B cell (primary cell): ENCODE measurements at regions not wholly inside any gene's neighbourhood (a gene's known extent, or its start where the extent isn't known, plus 50 kb on each side); places are given as distances from the start of the nearest gene placed in this dataset.

Source experiments
- ATAC-seq: fragments of 200-7000 bp; cut with Tn5 transposase; one replicate; pipeline ENCODE4 v1.10.0; 2021; ENCODE audit warnings: low read depth, mild to moderate bottlenecking, moderate number of reproducible peaks, moderate library complexity
- CTCF ChIA-PET: fragments of 350-600 bp; sonication (Branson Sonifier 250); formaldehyde crosslinking; loops from one replicate; lab custom pipeline; 2021; ENCODE audit warnings: antibody characterized with exemption, inconsistent platforms; lab: Charles Lee
- POLR2A ChIA-PET: fragments of 350-600 bp; sonication (Branson Sonifier 250); formaldehyde crosslinking; loops from one replicate; lab custom pipeline; 2021; ENCODE audit warnings: antibody characterized with exemption; lab: Charles Lee
- DNase-seq: peaks from one replicate; pipeline ENCODE4 v3.0.0; 2013
- H2AFZ ChIP-seq: 2 replicates; pipeline ENCODE4 v1.6.1; 2012; ENCODE audit warnings: mild to moderate bottlenecking, low read depth, low read length; ENCODE audit not compliant: insufficient read depth, poor library complexity, severe bottlenecking
- H3K27ac ChIP-seq, 2 donors: 1 replicate in 1 of 2; 2 replicates in 1 of 2; pipeline ENCODE4 v1.5.1; 2012 to 2013; ENCODE audit warnings: low read length in 2 of 2, mild to moderate bottlenecking in 2 of 2, moderate library complexity in 1 of 2
- H3K27me3 ChIP-seq, 4 experiments: fragments of 200-600 bp in 1 of 4; sonication (generic) in 1 of 4; replicated peaks in 1 of 4; 1 replicate in 2 of 4; 2 replicates in 2 of 4; pipeline versions ENCODE4 v1.6.1 to v1.7.0; 2013 to 2016; ENCODE audit warnings: low read length in 3 of 4, mild to moderate bottlenecking in 2 of 4, mixed read lengths in 1 of 4, moderate library complexity in 1 of 4; ENCODE audit not compliant: insufficient read depth in 4 of 4, control insufficient read depth in 3 of 4; ENCODE audit errors: control extremely low read depth in 1 of 4
- H3K36me3 ChIP-seq, 2 experiments: replicated peaks in 1 of 2; 1 replicate in 1 of 2; 2 replicates in 1 of 2; pipeline versions ENCODE4 v1.6.1 to v1.7.1; 2013; ENCODE audit warnings: low read length in 1 of 2; ENCODE audit not compliant: insufficient read depth in 2 of 2, control insufficient read depth in 1 of 2; ENCODE audit errors: control extremely low read depth in 1 of 2, extremely low read depth in 1 of 2
- H3K4me1 ChIP-seq, 2 donors: fragments of 200-600 bp in 1 of 2; sonication (generic) in 1 of 2; 1 replicate in 1 of 2; 2 replicates in 1 of 2; pipeline versions ENCODE4 v1.5.1 to v1.6.1; 2013 to 2017; ENCODE audit warnings: low read length in 2 of 2; ENCODE audit not compliant: control insufficient read depth in 2 of 2, insufficient read depth in 2 of 2
- H3K4me2 ChIP-seq: replicated peaks from 2 replicates; pipeline ENCODE3; 2012; ENCODE audit warnings: mild to moderate bottlenecking, low read depth, low read length; ENCODE audit not compliant: poor library complexity, severe bottlenecking
- H3K4me3 ChIP-seq, 5 experiments: fragments of 200-600 bp in 1 of 5; sonication (generic) in 1 of 5; 1 replicate in 3 of 5; 2 replicates in 2 of 5; pipeline versions ENCODE4 v1.5.1 to v1.7.0; 2011 to 2016; ENCODE audit warnings: low read length in 4 of 5, mild to moderate bottlenecking in 4 of 5, low read depth in 2 of 5, control low read depth in 1 of 5, moderate library complexity in 1 of 5; ENCODE audit not compliant: insufficient read depth in 1 of 5; ENCODE audit errors: control extremely low read depth in 1 of 5, extremely low read depth in 1 of 5
- H3K79me2 ChIP-seq: fragments of 200-600 bp; sonication (generic); one replicate; pipeline ENCODE4 v1.6.0; 2016; ENCODE audit warnings: low read length; ENCODE audit not compliant: control insufficient read depth, insufficient read depth
- H3K9ac ChIP-seq: fragments of 200-600 bp; sonication (generic); 2 replicates; pipeline ENCODE4 v1.6.1; 2017; ENCODE audit warnings: mild to moderate bottlenecking, low read length, moderate library complexity
- H3K9me3 ChIP-seq, 3 donors: one replicate each; pipeline versions ENCODE4 v1.6.1 to v1.7.1; 2013; ENCODE audit warnings: low read length in 2 of 3; ENCODE audit not compliant: control insufficient read depth in 2 of 3, insufficient read depth in 1 of 3; ENCODE audit errors: control extremely low read depth in 1 of 3
- H4K20me1 ChIP-seq: 2 replicates; pipeline ENCODE4 v1.6.0; 2012; ENCODE audit warnings: mild to moderate bottlenecking, low read length; ENCODE audit not compliant: insufficient read depth, control insufficient read depth, poor library complexity, severe bottlenecking
- H3K27ac Mint-ChIP-seq: one replicate; pipeline ENCODE4 v1.8.0; 2021; ENCODE audit warnings: mixed read lengths
- H3K27me3 Mint-ChIP-seq: one replicate; pipeline ENCODE4 v1.8.0; 2021; ENCODE audit warnings: mixed read lengths
- H3K4me1 Mint-ChIP-seq: one replicate; pipeline ENCODE4 v1.8.0; 2021; ENCODE audit warnings: mixed read lengths
- H3K4me3 Mint-ChIP-seq: one replicate; pipeline ENCODE4 v1.8.0; 2021; ENCODE audit warnings: mixed read lengths
- H3K9me3 Mint-ChIP-seq: one replicate; pipeline ENCODE4 v1.8.0; 2022; ENCODE audit warnings: mixed read lengths; ENCODE audit not compliant: insufficient read depth
- EZH2 ChIP-seq: IDR thresholded peaks from 2 replicates; pipeline ENCODE4 v1.6.1; 2012; ENCODE audit warnings: borderline replicate concordance, low read depth, mild to moderate bottlenecking, moderate library complexity, low read length; ENCODE audit not compliant: insufficient read depth, poor library complexity, severe bottlenecking
- WGBS: methylation state at CpG from one replicate; pipeline ENCODE4 v1.1.5; 2013; ENCODE audit warnings: missing lambda C conversion rate; ENCODE audit not compliant: insufficient coverage; 5-methylcytosine and 5-hydroxymethylcytosine counted together
- intact Hi-C: fragments of 100-400 bp; cut with micrococcal nuclease; formaldehyde crosslinking; loops from one replicate; pipeline ENCODE4 v1.10.0; 2022
- TF ChIP-seq, protein P1 (sequence below): fragments of 200-600 bp; IDR thresholded peaks from one replicate; pipeline ENCODE4 v1.8.0; 2022; ENCODE audit warnings: antibody characterized with exemption, mild to moderate bottlenecking

DNA sequence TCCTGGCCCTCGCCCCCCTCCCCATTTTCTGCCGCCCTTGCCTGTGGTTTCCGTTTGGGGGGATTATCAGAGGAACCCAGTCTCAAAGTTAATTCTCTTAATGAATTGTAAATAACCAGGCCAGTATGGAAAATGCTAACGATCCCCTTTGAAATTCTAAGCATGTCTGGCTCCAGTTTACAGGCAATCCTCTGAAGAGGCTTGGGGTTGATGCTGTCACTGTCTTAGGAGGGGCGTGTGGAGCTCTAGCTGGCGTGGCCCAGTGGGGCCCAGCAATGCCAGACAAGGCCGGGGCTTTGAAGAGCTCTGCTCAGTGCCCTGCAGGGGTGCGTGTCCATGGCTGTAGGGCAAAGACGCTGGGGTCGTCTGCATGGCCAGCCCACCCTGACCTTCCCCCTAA, 164.6 kb downstream of the CYLD start:
- no peaks in the 10 kb centered on the region for H3K4me1 Mint-ChIP-seq

DNA sequence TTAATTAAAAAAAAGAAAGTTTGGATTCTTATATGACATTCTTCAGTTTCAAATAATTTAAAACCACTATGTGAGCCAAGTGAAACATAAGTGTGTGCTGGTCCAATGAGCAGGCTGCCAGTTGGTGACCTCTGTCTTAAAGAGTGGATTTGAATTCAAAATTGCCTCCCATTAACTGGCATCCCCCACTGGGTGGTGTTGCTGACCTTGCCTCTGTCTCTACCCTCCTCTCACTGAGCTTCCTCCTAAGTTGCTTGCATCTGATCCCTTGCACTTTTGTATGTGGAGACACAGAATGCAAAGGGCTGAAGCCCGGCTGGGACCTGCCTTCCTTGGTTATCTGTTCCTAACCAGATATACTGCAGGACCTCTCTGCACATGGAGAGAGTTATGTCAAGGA, 160.6 kb downstream of the CYLD start:
- no peaks in the 10 kb centered on the region for H3K4me1 ChIP-seq
- H3K27me3 ChIP-seq: no peaks in the 10 kb centered on the region
- Mint-ChIP-seq H3K4me1 (no peaks in the 10 kb centered on the region), H3K9me3 (peaks cover 2% of the 10 kb centered on the region), H3K27me3 (no peaks in the 10 kb centered on the region), H3K27ac (no peak overlapping the region), H3K4me3 (no peak overlapping the region)
- H3K36me3 ChIP-seq: no peaks in the 10 kb centered on the region
- intact Hi-C loops: no loop called here
- ATAC-seq (no peak), DNase-seq (no peak)
- no peaks in the 10 kb centered on the region for H3K79me2 ChIP-seq
- TF ChIP-seq EZH2: no peak
- TF ChIP-seq, protein P1, sequence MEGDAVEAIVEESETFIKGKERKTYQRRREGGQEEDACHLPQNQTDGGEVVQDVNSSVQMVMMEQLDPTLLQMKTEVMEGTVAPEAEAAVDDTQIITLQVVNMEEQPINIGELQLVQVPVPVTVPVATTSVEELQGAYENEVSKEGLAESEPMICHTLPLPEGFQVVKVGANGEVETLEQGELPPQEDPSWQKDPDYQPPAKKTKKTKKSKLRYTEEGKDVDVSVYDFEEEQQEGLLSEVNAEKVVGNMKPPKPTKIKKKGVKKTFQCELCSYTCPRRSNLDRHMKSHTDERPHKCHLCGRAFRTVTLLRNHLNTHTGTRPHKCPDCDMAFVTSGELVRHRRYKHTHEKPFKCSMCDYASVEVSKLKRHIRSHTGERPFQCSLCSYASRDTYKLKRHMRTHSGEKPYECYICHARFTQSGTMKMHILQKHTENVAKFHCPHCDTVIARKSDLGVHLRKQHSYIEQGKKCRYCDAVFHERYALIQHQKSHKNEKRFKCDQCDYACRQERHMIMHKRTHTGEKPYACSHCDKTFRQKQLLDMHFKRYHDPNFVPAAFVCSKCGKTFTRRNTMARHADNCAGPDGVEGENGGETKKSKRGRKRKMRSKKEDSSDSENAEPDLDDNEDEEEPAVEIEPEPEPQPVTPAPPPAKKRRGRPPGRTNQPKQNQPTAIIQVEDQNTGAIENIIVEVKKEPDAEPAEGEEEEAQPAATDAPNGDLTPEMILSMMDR: no peak
- H3K27ac ChIP-seq: no peak overlapping the region
- H3K9ac ChIP-seq: no peak overlapping the region
- H4K20me1 ChIP-seq: no peaks in the 10 kb centered on the region
- H3K9me3 ChIP-seq: no peaks in the 10 kb centered on the region
- no CpG with 5 or more reads among the region's 1 CpG for WGBS
- ChIA-PET CTCF (no interaction called here), POLR2A (no interaction called here)
- no peak overlapping the region for H2AFZ ChIP-seq
- no peak overlapping the region for H3K4me3 ChIP-seq
- no peak overlapping the region for H3K4me2 ChIP-seq

More for the DNA sequence above, 164.6 kb downstream of the CYLD start:
- CTCF ChIA-PET: no interaction called here
- peaks cover 4% of the 10 kb centered on the region for H3K27me3 Mint-ChIP-seq
- Histone ChIP-seq H3K79me2 (no peaks in the 10 kb centered on the region), H3K9me3 (no peaks in the 10 kb centered on the region), H4K20me1 (no peaks in the 10 kb centered on the region), H3K9ac (no peak overlapping the region), H3K27me3 (no peaks in the 10 kb centered on the region), H3K4me3 (no peak overlapping the region), H3K36me3 (no peaks in the 10 kb centered on the region), H3K4me1 (no peaks in the 10 kb centered on the region), H2AFZ (no peak overlapping the region), H3K4me2 (no peak overlapping the region), H3K27ac (no peak overlapping the region)
- WGBS: 82% methylated on average over 3 of the region's 10 CpGs
- no peak overlapping the region for H3K4me3 Mint-ChIP-seq
- intact Hi-C loops: no loop called here
- no peak for ATAC-seq
- H3K27ac Mint-ChIP-seq: no peak overlapping the region
- POLR2A ChIA-PET: no interaction called here
- DNase-seq: no peak
- TF ChIP-seq, protein P1: no peak
- TF ChIP-seq EZH2: no peak
- no peaks in the 10 kb centered on the region for H3K9me3 Mint-ChIP-seq
